Adrenal gland (tissue), 5 donors: ENCODE measurements at regions not wholly inside any gene's neighbourhood (a gene's known extent, or its start where the extent isn't known, plus 50 kb on each side); places are given as distances from the start of the nearest gene placed in this dataset.

Experiments used
- POLR2A ChIP-seq, 2 donors: fragments of 450-650 bp; IDR thresholded peaks; one replicate each; pipeline ENCODE4 v1.6.1; 2017; ENCODE audit warnings: antibody characterized with exemption in 2 of 2, mild to moderate bottlenecking in 2 of 2, moderate library complexity in 1 of 2
- TF ChIP-seq, protein P1 (sequence below), 6 experiments: fragments of 450-650 bp in 4 of 6; fragments of 200-600 bp in 2 of 6; sonication (generic) in 1 of 6; IDR thresholded peaks; 1 replicate in 5 of 6; 2 replicates in 1 of 6; pipeline versions ENCODE4 v1.5.1 to v1.8.0; 2016 to 2021; ENCODE audit warnings: antibody characterized with exemption in 6 of 6, mild to moderate bottlenecking in 2 of 6, moderate library complexity in 1 of 6
- donor health status: DM: no; HTN: no; CAD: no.

DNA sequence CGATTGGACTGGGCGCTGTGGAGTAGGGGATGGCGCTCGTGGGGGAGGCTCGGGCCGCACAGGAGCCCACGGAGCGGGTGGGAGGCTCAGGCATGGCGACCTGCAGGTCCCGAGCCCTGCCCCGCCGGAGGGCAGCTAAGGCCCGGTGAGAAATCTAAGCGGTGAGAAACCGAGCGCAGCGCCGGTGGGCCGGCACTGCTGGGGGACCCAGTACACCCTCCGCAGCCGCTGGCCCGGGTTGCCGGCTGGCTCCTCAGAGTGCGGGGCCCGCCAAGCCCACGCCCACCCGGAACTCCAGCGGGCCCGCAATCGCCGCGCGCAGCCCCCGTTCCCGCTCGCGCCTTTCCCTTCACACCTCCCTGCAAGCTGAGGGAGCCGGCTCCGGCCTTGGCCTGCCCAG, 59.7 kb upstream of the MYLIP start:
- TF ChIP-seq, protein P1, sequence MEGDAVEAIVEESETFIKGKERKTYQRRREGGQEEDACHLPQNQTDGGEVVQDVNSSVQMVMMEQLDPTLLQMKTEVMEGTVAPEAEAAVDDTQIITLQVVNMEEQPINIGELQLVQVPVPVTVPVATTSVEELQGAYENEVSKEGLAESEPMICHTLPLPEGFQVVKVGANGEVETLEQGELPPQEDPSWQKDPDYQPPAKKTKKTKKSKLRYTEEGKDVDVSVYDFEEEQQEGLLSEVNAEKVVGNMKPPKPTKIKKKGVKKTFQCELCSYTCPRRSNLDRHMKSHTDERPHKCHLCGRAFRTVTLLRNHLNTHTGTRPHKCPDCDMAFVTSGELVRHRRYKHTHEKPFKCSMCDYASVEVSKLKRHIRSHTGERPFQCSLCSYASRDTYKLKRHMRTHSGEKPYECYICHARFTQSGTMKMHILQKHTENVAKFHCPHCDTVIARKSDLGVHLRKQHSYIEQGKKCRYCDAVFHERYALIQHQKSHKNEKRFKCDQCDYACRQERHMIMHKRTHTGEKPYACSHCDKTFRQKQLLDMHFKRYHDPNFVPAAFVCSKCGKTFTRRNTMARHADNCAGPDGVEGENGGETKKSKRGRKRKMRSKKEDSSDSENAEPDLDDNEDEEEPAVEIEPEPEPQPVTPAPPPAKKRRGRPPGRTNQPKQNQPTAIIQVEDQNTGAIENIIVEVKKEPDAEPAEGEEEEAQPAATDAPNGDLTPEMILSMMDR (IDR thresholded peaks at IDR 0.05): no peak
- TF ChIP-seq POLR2A (IDR thresholded peaks at IDR 0.05): no peak
